GM19395 (cell line): ENCODE measurements at regions not wholly inside any gene's neighbourhood (a gene's known extent, or its start where the extent isn't known, plus 50 kb on each side); places are given as distances from the start of the nearest gene placed in this dataset.

ENCODE experiments used
- ATAC-seq: cut with Tn5 transposase; IDR thresholded peaks from one replicate; pipeline ENCODE4 v1.9.1; 2021; ENCODE audit warnings: mild to moderate bottlenecking, moderate library complexity; ENCODE audit not compliant: unreplicated experiment

DNA sequence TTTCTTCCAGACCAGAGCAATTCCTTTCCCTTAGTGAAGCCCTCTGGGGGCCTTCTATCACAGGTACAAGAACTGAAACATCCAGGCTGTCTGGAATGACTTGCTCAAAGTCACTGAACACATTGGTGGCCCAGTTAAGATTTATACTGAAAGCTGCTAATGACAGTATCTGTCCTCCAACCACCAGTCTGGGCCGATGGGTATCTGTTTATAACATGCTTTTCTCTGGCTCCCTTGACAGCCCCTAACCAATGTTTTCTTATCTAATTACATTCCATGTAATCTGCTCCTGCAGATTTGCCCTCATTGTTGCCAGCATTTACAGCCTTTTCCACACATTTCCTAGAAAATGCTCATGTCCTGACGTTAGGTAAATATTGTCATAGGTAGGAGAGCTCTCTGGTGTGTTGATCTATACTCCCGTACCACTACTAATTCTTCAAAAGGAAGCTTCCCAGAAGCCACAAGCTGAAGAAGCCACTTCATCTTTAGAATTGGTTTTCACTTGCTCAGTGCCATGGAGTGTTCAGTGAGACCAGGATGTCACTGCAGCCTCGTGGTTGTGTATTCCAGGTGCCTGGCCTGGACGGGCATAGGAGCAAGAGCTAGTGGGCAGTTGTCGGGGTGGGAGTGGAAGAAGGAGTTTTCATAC lies 163.9 kb downstream of the TSEN15 start:
- ATAC-seq = no peak

DNA sequence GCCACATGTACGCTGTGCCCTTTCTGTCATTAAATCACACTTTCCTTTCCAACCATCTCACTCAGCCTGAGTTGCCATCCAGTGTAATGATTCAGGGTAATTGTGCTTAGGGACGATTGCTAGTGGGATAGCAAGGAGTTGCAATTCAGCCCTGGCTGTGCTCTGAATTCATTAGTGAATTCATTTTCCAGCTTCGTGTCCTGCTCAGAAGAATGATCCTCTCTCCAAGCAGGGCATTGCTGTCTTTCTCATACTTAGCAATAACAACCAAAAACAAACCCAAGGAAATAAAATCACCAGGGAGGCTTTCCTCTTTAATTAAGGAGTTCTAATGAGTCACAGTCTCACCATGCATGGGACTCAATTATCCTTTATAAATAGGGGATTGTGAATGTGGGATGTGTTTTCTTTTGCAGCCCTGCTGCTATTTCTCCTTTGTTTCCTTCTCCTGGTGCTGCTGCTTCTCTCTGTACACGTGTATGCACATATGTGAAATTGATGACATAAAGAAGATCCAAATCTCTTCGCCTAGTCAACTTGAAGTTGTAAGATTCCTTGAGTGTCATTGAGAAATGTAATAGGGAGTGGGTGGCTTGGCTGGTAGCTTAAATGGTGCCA lies 167.0 kb downstream of the TSEN15 start:
- no peak for ATAC-seq

DNA sequence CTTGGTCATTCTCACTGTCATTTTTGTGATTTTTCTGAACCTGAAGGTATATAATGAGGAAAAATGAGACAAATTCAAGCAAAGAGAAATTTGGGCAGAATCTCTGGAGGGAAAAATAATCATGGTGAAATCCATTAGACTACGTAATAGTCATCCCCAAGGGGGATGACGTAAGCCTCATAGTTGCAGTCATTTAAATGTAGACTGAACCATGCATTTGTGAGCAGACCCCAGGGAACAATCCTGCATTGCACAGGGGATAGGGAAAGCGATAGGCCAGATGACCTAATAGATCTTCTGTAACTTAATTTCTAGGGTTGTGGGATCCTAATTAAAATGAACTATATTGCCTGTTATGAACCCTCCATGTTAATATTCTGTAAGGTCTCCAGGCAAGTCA lies 167.4 kb upstream of the C1orf21 start:
- ATAC-seq = no peak

DNA sequence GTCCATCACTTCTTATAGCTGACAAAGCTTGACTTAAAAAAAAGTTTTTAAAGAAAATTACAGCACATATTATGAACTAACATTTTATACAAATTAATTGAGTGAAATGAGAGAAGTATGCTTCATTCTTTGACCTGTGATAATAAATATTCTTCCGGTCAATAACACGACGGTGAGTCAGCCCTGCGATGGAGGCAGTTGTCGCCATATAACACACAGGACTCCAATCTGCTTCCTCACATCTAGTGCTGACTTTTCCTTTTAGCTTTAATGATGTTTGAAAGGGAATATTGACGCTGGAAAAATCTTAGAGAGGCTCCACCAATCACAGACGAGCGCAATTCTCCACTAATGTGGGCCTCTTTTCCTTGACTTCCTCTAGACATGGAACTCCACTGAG lies 166.9 kb upstream of the C1orf21 start:
- no peak for ATAC-seq

DNA sequence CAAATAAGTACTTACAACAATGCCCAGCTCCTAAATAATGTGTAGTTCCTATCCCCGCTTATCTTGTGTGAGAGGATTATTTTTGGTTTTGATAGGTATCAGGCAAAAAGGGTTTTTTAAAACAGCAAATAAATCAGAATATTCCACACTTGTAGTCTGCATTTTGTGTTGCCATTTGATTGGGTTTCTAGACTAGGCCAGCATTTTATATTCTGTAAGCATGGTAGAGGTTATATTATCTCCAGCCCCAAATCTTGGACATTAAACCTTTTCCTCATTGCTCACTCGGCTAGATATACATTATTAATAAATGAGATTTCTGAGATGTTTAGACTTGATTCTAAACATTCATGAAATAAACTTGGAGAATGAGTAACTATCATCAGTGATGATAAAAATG lies 165.7 kb upstream of the C1orf21 start:
- ATAC-seq = no peak

DNA sequence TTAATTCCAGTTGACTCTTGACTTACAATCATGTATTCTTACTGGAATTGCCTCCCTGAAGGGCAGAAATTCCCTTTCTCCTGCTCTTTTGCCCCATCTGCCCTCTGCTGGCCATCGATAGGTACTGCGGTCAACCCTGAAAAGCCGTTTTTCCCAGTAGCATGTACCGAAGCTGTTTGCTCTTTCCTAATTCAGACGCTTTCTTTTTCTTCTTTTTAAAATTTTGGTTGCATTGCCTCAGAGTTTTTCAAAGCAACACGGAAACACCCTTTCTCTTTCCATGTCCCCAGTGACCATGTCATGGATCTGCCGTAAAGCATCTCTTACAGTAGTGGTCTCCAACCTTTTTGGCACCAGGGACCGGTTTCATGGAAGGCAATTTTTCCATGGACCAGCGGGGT lies 164.2 kb upstream of the C1orf21 start:
- no peak for ATAC-seq

DNA sequence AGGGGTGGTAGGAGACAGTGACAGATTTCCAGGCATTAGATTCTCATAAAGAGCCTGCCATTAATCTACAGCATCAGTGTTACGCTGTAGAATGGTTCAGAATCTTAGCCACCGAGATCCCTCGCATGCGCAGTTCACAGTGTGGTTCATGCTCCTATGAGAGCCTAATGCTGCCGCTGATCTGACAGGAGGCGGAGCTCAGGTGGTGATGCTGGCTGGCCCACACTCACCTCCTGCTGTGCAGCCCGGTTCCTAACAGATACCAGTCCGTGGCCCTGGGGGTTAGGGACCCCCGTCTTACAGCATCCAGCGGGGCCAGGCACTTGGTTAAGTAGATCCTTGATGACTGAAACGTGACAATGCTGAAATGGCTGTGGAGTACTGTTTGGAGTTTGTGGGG lies 163.6 kb upstream of the C1orf21 start:
- no peak for ATAC-seq

DNA sequence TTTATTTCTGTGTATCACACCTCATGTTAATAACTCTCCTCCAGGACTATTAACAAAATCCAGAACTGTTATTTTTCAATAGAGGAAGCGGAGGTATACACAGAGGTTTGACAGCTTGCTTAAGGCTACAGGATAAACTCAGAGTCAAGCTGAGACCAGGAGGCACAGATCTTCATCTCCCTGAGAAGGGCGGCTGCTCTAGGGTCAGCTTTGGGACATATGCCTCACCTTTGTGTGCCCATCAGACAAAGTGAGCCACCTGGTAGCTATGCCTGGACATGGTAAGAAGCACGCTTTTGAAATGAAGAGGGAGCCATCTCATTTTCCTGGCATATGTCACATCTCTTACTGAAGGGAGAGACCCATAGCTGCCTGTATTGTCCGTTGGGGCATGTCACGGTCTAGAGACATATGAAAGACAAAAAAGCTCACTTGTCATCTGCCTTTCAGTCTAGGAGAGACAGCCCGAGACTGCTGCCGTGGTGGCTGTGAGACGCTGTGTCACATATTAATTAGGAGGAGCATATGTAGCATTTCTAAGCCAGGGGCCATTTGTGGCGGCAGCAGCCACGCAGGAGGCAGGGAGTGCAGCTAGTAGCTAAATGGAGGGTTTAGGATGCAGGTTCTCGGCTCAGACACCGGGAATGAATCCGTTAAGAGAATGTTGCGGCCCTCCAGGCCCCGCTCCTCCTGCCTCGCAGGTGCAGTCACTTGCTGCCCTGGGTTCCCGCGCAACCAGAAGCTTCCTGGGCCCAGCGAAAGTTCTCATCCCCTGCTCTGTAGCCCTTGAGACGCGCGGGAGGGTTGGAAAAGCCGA lies 161.3 kb upstream of the C1orf21 start:
- ATAC-seq = no peak

DNA sequence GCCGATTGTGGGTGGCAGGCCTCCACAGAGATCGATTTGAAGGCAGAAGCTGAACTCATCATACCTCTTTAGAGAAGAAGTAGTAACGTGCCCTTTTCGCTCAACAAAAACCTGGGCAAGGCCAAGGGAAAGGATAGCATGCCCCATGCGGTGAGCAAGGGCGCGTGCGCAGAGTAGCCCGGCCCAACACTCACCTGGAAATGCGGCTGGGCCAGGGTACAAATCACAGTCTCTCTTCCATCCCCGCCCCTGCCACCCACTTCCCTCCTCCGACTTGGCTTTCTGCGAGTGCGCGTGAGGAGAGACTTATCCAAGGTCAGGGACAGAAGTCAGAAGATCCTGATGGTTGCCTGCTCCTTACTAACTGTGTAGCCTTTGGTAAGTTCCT lies 160.7 kb upstream of the C1orf21 start:
- ATAC-seq = no peak

DNA sequence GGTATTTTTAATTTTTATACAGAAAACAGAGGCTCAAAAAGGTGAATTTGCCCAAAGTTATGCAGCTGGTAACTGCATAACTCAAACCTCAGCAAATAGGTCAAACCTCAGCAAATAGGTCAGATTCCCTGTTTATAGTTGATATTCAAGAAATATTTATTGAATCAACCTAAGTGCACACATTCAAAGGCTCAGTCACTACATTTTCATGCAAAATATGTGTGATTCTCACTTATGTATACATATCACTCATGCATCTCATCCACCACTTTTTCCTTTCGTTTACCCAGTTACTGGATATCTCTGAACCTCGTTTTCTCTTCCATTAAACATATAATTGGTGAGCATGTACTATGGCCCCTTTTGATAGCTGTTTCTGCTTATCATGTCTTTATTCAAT lies 158.3 kb upstream of the C1orf21 start:
- no peak for ATAC-seq

DNA sequence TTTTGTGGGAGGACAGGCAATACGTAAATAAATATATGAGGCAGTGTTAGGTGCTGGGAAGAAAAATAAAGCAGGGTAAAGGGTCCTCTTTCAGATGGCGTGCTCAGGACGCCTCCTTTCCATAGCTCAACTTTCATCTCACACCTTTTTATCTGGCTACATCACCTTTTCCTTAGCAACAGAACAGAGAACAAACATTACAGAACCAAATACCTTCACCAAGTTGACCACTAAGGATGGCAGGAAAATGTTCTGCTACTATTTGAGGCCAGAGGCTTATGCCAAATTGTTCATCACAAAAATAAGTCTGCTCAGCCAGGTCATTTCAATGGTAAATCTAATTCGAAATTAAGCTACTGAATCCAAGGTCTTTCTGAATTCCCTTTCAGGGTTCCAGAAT lies 149.2 kb upstream of the C1orf21 start:
- ATAC-seq = no peak

DNA sequence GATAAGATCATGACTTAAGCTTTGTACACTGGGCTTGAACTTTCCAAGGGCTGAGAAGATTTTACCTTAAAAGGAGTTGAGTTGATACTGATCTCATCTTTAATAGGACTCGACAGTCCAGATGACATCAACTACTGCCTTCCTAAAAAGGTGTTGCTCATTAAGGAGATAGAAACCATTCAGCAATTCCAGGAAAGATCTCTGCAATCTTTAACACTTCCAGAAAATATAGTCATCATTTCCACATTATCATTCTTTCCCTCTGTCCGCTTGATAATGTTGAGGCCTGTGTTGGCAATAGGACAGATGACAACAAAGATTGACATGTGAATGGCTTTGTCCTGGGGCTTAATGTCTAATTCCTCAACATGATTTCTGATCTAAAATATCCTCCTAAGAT lies 145.4 kb upstream of the C1orf21 start:
- ATAC-seq = no peak

DNA sequence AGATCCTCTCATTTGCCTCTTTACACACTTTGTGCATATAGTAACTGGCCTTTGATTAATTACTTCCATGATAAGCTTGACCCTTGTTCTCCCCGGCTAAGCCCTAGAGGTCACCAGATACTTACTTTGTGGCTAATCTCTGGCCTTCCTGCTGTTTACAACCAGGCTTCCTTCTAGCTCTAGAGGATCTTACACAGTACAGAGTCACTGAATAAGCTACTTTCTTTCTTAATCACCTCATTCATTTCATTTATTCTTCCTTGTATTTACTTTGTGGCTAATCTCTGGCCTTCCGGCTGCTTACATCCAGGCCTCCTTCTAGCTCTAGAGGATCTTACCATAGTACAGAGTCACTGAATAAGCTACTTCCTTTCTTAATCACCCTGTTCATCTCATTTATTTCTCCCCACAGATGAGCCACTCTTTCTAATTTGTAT lies 144.3 kb upstream of the C1orf21 start:
- no peak for ATAC-seq

DNA sequence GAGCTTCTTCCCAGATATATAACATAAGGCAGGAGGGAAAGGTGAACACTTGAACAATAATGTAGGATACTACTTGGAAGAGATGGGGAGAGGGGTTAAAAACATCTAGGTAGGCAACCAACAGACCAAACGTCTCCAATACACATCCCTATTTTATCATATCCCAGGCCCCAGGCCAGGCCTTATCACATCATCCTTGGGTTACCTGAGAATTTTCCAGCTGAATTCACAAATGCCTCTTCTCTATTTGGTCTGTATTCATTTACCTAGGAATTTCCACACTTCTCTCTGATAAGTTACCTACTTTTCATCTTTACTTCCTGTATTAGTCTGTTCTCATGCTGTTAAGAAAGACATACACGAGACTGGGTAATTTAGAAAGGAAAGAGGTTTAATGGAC lies 141.9 kb upstream of the C1orf21 start:
- ATAC-seq = no peak

DNA sequence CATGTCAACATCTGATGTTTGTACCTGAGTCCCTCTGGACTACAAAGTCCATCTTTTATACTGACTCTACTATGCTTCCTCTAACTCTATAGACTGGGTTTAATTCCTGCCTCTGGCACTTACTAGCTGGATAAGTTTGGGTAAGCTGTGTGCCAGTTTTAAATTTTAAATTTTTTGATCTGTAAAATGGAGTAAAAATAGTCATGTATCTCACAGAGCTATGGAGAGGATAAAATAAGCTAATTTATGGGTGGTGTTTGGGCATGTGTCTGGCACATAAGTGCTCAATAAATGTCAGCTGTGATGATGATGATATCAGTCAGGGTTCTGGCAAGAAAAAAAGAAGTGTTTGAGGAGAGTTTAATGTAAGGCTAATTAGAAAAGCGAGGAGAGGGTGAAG lies 139.2 kb upstream of the C1orf21 start:
- no peak for ATAC-seq

DNA sequence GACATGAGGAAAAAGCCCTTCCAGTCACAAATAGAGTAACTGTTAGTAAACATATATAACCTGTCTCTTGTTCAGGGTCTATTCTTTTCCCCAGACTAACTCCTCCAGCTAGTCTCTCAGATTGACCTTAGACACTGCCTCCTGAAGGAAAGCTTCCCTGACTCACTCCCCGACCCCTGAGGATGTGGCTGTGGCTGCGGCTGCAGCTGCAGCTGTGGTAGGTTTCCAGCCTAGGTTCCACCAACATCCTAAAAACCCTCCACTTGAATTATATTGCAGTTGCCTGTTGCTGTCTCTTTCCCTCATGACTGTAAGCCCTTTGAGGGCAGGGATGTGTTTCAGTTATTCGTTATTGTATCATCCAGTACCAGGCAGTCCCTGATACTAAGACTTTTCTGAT lies 132.9 kb upstream of the C1orf21 start:
- no peak for ATAC-seq

DNA sequence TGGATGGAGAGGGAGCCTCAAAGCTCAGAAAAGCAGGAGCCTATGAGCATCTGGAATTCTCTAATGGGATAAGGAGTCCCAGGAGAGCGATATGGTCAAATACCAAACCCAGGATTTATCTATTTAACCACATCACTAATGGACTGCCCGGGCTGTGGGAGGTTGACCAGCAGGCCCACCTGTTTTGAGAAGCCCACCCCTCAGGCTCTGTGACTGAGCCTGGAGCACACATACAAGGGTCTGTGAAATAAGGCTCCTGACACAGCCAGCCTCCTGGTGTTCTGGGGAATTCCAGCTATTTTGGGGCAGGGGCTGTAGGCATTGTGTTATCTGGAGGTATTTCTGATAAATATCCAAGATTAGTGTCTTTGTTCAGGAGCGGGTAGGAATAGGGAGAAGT lies 132.0 kb upstream of the C1orf21 start:
- no peak for ATAC-seq

DNA sequence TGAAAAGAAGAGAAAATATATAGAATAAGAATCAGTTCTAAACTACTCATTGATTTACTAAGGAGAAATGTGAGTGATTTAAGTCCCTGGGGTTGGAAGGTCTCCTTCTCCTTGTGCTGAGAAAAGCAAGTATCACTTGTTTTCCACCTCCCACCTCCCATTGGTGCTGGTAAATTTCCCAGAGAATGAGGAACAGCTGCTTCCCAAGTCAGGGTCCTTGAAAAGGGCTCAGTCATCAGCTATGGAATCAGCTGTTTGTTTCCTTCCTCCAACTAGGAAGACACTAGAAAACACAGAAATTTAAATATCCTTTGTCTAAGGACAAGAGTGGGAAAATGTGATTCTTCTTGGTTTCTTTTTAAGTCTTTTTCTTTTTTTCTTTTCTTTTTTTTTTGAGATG lies 131.3 kb upstream of the C1orf21 start:
- no peak for ATAC-seq

DNA sequence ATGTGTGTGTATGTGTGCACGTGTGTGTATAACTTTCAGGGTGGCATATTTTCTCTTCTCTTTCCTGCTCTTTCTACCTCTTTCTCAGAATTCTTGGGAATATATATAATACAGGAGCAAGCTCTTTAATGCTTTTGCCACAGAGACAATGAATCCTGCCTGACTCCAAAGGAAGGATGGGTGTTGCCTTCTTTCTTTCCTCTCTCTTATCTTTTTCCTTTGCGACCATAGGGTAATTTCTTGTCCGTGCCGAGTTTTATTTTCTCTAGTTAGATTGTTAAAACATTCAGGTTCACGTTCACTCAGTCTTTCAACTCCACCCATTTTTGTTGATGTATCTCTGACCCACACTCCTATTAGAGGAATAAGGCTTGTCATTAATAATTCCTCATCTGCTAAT lies 129.0 kb upstream of the C1orf21 start:
- ATAC-seq = no peak

DNA sequence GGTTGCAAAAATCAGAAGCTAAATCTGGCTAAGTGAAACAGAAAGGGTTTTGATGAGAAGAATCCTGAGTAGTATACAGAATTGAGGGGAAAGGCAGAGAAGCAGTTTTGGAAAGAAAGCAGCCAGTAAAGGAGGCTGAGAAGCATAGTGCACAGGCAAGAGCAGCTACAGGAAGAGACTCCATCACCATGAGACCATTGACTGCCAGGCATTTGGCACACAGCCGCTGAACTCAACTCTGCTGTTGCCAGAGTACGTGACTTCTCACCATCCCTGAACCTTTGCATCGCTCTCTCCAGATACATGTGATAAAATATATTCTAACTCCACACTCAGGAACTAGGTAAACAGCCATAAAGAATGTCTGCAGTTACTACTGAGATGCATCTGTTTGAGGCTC lies 128.3 kb upstream of the C1orf21 start:
- no peak for ATAC-seq

DNA sequence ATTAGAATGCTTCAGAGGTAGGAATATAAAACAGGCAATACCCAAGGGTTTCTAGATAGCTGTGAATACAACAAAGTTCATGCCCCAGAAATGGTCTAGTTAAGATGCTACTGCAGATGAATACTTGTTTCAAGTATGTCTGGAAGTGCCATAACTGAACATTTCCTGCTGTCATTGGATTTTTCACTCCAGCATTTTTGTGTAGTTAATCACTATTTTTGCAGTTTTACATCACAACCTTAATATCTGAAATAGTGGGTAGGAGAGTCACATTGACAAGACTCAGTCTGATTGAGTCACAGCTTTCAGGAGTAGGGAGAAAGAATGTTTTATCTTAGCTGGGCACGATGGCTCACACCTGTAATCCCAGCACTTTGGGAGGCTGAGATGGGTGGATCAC lies 126.4 kb upstream of the C1orf21 start:
- ATAC-seq = no peak

DNA sequence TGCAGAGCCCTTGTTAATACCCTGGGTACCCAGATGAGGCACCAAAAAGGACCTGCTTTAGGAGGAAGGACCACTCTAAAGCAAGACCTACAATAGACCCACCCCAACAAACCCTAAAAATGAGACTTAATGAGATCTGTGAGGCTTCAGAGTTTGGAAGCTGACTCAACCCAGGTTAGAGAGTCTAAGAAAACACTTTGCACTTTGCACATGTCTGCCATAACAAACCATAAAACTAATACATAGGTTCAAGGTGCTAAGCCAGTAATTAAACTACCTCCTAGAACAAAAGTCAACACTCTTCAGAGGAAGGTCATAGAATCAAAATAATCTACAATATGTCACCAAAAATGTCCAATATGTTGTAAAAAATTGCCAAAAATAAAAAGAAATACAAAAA lies 124.7 kb upstream of the C1orf21 start:
- no peak for ATAC-seq
